Sigmoid colon (tissue), 4 donors: ENCODE measurements at regions not wholly inside any gene's neighbourhood (a gene's known extent, or its start where the extent isn't known, plus 50 kb on each side); places are given as distances from the start of the nearest gene placed in this dataset.

Experiments used
- EP300 ChIP-seq, 4 donors: sonication (generic); formaldehyde crosslinking; IDR thresholded peaks; one replicate each; pipeline ENCODE4 v1.6.1; 2017; ENCODE audit warnings: antibody characterized with exemption in 4 of 4
- POLR2A ChIP-seq, 2 donors: fragments of 450-650 bp; IDR thresholded peaks; one replicate each; pipeline ENCODE4 v1.6.1; 2016; ENCODE audit warnings: antibody characterized with exemption in 2 of 2, mild to moderate bottlenecking in 2 of 2, moderate library complexity in 2 of 2
- POLR2AphosphoS5 ChIP-seq, 4 donors: sonication (generic); formaldehyde crosslinking; IDR thresholded peaks; one replicate each; pipeline ENCODE4 v1.6.1; 2017; ENCODE audit warnings: antibody characterized with exemption in 4 of 4
- TF ChIP-seq, protein P1 (sequence below), 4 experiments: fragments of 450-650 bp in 3 of 4; fragments of 200-600 bp in 1 of 4; IDR thresholded peaks; one replicate each; pipeline ENCODE4 v1.5.1; 2016 to 2019; ENCODE audit warnings: antibody characterized with exemption in 4 of 4, mild to moderate bottlenecking in 3 of 4, moderate library complexity in 2 of 4

DNA sequence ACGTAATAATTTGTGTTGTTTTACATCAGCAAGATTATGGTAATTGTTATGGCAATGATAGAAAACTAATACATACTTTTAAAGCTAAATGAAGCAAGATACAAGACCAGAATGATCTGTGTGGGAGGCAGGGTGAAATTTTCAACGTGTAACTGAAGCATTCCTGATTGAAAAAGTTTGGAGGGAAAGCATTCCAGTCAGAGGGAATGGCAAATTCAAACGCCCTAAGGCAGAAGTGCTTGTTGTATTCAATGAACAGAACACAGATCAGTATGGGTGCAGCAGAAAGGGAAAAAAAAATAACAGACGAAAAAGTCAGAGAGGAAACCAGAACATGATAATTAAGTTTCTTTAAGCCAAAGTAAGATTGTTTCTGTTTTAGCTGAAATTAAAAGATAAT is 928.5 kb upstream of the SLITRK1 start:
- TF ChIP-seq, protein P1, sequence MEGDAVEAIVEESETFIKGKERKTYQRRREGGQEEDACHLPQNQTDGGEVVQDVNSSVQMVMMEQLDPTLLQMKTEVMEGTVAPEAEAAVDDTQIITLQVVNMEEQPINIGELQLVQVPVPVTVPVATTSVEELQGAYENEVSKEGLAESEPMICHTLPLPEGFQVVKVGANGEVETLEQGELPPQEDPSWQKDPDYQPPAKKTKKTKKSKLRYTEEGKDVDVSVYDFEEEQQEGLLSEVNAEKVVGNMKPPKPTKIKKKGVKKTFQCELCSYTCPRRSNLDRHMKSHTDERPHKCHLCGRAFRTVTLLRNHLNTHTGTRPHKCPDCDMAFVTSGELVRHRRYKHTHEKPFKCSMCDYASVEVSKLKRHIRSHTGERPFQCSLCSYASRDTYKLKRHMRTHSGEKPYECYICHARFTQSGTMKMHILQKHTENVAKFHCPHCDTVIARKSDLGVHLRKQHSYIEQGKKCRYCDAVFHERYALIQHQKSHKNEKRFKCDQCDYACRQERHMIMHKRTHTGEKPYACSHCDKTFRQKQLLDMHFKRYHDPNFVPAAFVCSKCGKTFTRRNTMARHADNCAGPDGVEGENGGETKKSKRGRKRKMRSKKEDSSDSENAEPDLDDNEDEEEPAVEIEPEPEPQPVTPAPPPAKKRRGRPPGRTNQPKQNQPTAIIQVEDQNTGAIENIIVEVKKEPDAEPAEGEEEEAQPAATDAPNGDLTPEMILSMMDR (IDR thresholded peaks at IDR 0.05): no peak
- TF ChIP-seq POLR2AphosphoS5 (IDR thresholded peaks at IDR 0.05): no peak
- no peak for TF ChIP-seq POLR2A (IDR thresholded peaks at IDR 0.05)
- no peak for TF ChIP-seq EP300 (IDR thresholded peaks at IDR 0.05)
